HEK293 (cell line): ENCODE measurements at regions not wholly inside any gene's neighbourhood (a gene's known extent, or its start where the extent isn't known, plus 50 kb on each side); places are given as distances from the start of the nearest gene placed in this dataset.

Experiments
- CTCF ChIA-PET: fragments of 350-600 bp; formaldehyde crosslinking; extraction: SDS; loops from one replicate; lab custom pipeline; 2021; ENCODE audit warnings: antibody characterized with exemption; lab: Yijun Ruan, JAX
- POLR2A ChIA-PET: fragments of 300-600 bp; formaldehyde crosslinking; extraction: SDS; loops from one replicate; lab custom pipeline; 2020; ENCODE audit warnings: antibody characterized with exemption, inconsistent platforms; lab: Yijun Ruan, JAX
- H3K27ac ChIP-seq: fragments of 200-500 bp; sonication (Bioruptor generic); 2 replicates; pipeline ENCODE4 v1.5.1; 2014; ENCODE audit warnings: low read depth, low read length, control low read depth, inconsistent platforms; ENCODE audit errors: extremely low read depth
- H3K36me3 ChIP-seq, 2 experiments: fragments of 200-500 bp in 1 of 2; sonication (Bioruptor generic) in 1 of 2; 1 replicate in 1 of 2; 2 replicates in 1 of 2; pipeline ENCODE4 v1.5.1; 2014 to 2017; ENCODE audit warnings: inconsistent platforms in 2 of 2, low read length in 2 of 2; ENCODE audit not compliant: control insufficient read depth in 2 of 2, insufficient read depth in 1 of 2
- H3K4me1 ChIP-seq: fragments of 200-500 bp; sonication (Bioruptor generic); 2 replicates; pipeline ENCODE4 v1.5.1; 2014; ENCODE audit warnings: mild to moderate bottlenecking, low read length, inconsistent platforms; ENCODE audit not compliant: control insufficient read depth, insufficient read depth
- H3K4me3 ChIP-seq: 2 replicates; pipeline ENCODE4 v1.5.1; 2011; ENCODE audit warnings: low read depth, mild to moderate bottlenecking, control low read depth, low read length, moderate library complexity
- H3K9me3 ChIP-seq: fragments of 200-500 bp; sonication (Bioruptor generic); 2 replicates; pipeline ENCODE4 v1.5.1; 2014; ENCODE audit warnings: low read depth, low read length, inconsistent platforms; ENCODE audit not compliant: control insufficient read depth, insufficient read depth
- INSM2 ChIP-seq: fragments of 450-650 bp; formaldehyde crosslinking; IDR thresholded peaks from 2 replicates; pipeline ENCODE4 v1.5.1; 2016; ENCODE audit warnings: missing biosample characterization, missing genetic modification characterization
- KLF9 ChIP-seq: fragments of 450-650 bp; formaldehyde crosslinking; IDR thresholded peaks from 2 replicates; pipeline ENCODE4 v1.5.1; 2016; ENCODE audit warnings: missing biosample characterization, missing genetic modification characterization, low read depth
- ZBTB7A ChIP-seq: fragments of 450-650 bp; formaldehyde crosslinking; IDR thresholded peaks from 2 replicates; pipeline ENCODE4 v1.5.1; 2016; ENCODE audit warnings: low read depth, missing biosample characterization, missing genetic modification characterization
- ZFP41 ChIP-seq: fragments of 450-650 bp; formaldehyde crosslinking; IDR thresholded peaks from 2 replicates; pipeline ENCODE4 v1.5.1; 2016; ENCODE audit warnings: missing biosample characterization, missing genetic modification characterization, borderline replicate concordance
- ZNF174 ChIP-seq: fragments of 450-650 bp; formaldehyde crosslinking; IDR thresholded peaks from 2 replicates; pipeline ENCODE4 v1.5.0; 2017; ENCODE audit warnings: missing biosample characterization, mild to moderate bottlenecking, missing genetic modification characterization
- ZNF18 ChIP-seq: fragments of 450-650 bp; formaldehyde crosslinking; IDR thresholded peaks from 2 replicates; pipeline ENCODE4 v1.5.1; 2016; ENCODE audit warnings: missing biosample characterization, missing genetic modification characterization
- ZNF184 ChIP-seq: fragments of 450-650 bp; IDR thresholded peaks from 2 replicates; pipeline ENCODE4 v1.5.1; 2018; ENCODE audit warnings: missing biosample characterization, mild to moderate bottlenecking, missing genetic modification characterization
- ZNF202 ChIP-seq: fragments of 450-650 bp; formaldehyde crosslinking; IDR thresholded peaks from 2 replicates; pipeline ENCODE4 v1.5.1; 2016; ENCODE audit warnings: missing biosample characterization, missing genetic modification characterization, borderline replicate concordance
- ZNF23 ChIP-seq: fragments of 450-650 bp; formaldehyde crosslinking; IDR thresholded peaks from 2 replicates; pipeline ENCODE4 v1.5.1; 2016; ENCODE audit warnings: missing biosample characterization, missing genetic modification characterization, borderline replicate concordance
- ZNF280D ChIP-seq: fragments of 450-650 bp; formaldehyde crosslinking; IDR thresholded peaks from 2 replicates; pipeline ENCODE4 v1.5.1; 2016; ENCODE audit warnings: missing biosample characterization, missing genetic modification characterization
- ZNF292 ChIP-seq: fragments of 450-650 bp; formaldehyde crosslinking; IDR thresholded peaks from 2 replicates; pipeline ENCODE4 v1.5.1; 2016; ENCODE audit warnings: low read depth, missing biosample characterization, missing genetic modification characterization, borderline replicate concordance
- ZNF391 ChIP-seq: fragments of 450-650 bp; formaldehyde crosslinking; IDR thresholded peaks from 2 replicates; pipeline ENCODE4 v1.5.1; 2016; ENCODE audit warnings: low read depth, missing biosample characterization, missing genetic modification characterization, borderline replicate concordance
- ZNF560 ChIP-seq: fragments of 450-650 bp; formaldehyde crosslinking; IDR thresholded peaks from 2 replicates; pipeline ENCODE4 v1.5.1; 2017; ENCODE audit warnings: missing biosample characterization, missing genetic modification characterization, borderline replicate concordance
- ZNF610 ChIP-seq: fragments of 450-650 bp; formaldehyde crosslinking; IDR thresholded peaks from 2 replicates; pipeline ENCODE4 v1.5.1; 2016; ENCODE audit warnings: missing biosample characterization, missing genetic modification characterization, borderline replicate concordance
- ZNF768 ChIP-seq: fragments of 450-650 bp; formaldehyde crosslinking; IDR thresholded peaks from 2 replicates; pipeline ENCODE4 v1.5.1; 2018; ENCODE audit warnings: missing biosample characterization, mild to moderate bottlenecking, missing genetic modification characterization
- ZNF776 ChIP-seq: fragments of 450-650 bp; formaldehyde crosslinking; IDR thresholded peaks from 2 replicates; pipeline ENCODE4 v1.5.0; 2017; ENCODE audit warnings: missing biosample characterization, missing genetic modification characterization, borderline replicate concordance
- ZSCAN16 ChIP-seq: fragments of 450-650 bp; formaldehyde crosslinking; IDR thresholded peaks from 2 replicates; pipeline ENCODE4 v1.5.1; 2016; ENCODE audit warnings: missing biosample characterization, missing genetic modification characterization
- TF ChIP-seq, protein P1 (sequence below): fragments of 450-650 bp; formaldehyde crosslinking; IDR thresholded peaks from 2 replicates; pipeline ENCODE4 v1.5.1; 2016; ENCODE audit warnings: missing biosample characterization, missing genetic modification characterization
- TF ChIP-seq, protein P2 (sequence below): fragments of 450-650 bp; formaldehyde crosslinking; IDR thresholded peaks from 2 replicates; pipeline ENCODE4 v1.5.0; 2017; ENCODE audit warnings: missing biosample characterization, missing genetic modification characterization, borderline replicate concordance

GRCh38 chr5:128798871-128799270 is 166.4 kb upstream of the SLC27A6 start:
- CTCF ChIA-PET: no interaction called here
- Histone ChIP-seq H3K4me3 (no peak overlapping the region), H3K9me3 (no peaks in the 10 kb centered on the region)
- TF ChIP-seq ZSCAN16 (no peak), ZNF391 (no peak), ZNF202 (no peak), ZNF280D (no peak), INSM2 (tag by site-specific recombination) (no peak), ZNF768 (no peak), ZNF174 (tag by site-specific recombination) (no peak), ZNF560 (no peak), ZNF184 (tag by site-specific recombination) (no peak), ZNF292 (tag by site-specific recombination) (no peak)
- TF ChIP-seq, protein P1, sequence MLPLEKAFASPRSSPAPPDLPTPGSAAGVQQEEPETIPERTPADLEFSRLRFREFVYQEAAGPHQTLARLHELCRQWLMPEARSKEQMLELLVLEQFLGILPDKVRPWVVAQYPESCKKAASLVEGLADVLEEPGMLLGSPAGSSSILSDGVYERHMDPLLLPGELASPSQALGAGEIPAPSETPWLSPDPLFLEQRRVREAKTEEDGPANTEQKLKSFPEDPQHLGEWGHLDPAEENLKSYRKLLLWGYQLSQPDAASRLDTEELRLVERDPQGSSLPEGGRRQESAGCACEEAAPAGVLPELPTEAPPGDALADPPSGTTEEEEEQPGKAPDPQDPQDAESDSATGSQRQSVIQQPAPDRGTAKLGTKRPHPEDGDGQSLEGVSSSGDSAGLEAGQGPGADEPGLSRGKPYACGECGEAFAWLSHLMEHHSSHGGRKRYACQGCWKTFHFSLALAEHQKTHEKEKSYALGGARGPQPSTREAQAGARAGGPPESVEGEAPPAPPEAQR (tag by site-specific recombination): no peak
- TF ChIP-seq, protein P2, sequence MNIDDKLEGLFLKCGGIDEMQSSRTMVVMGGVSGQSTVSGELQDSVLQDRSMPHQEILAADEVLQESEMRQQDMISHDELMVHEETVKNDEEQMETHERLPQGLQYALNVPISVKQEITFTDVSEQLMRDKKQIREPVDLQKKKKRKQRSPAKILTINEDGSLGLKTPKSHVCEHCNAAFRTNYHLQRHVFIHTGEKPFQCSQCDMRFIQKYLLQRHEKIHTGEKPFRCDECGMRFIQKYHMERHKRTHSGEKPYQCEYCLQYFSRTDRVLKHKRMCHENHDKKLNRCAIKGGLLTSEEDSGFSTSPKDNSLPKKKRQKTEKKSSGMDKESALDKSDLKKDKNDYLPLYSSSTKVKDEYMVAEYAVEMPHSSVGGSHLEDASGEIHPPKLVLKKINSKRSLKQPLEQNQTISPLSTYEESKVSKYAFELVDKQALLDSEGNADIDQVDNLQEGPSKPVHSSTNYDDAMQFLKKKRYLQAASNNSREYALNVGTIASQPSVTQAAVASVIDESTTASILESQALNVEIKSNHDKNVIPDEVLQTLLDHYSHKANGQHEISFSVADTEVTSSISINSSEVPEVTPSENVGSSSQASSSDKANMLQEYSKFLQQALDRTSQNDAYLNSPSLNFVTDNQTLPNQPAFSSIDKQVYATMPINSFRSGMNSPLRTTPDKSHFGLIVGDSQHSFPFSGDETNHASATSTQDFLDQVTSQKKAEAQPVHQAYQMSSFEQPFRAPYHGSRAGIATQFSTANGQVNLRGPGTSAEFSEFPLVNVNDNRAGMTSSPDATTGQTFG (tag by site-specific recombination): no peak
- TF ChIP-seq, all 188 proteins: peak for 0
- H3K27ac ChIP-seq: no peak overlapping the region
- no peaks in the 10 kb centered on the region for H3K36me3 ChIP-seq
- H3K4me1 ChIP-seq: no peaks in the 10 kb centered on the region
- POLR2A ChIA-PET: no interaction called here

- Histone ChIP-seq H3K4me3 (no peak overlapping the region), H3K9me3 (no peaks in the 10 kb centered on the region), H3K4me1 (no peaks in the 10 kb centered on the region), H3K36me3 (no peaks in the 10 kb centered on the region), H3K27ac (no peak overlapping the region)
- ChIA-PET CTCF (no interaction called here), POLR2A (no interaction called here)
- TF ChIP-seq ZFP41 (tag by site-specific recombination): no peak
- TF ChIP-seq ZNF610 (tag by site-specific recombination): no peak
- no peak for TF ChIP-seq INSM2 (tag by site-specific recombination)
- TF ChIP-seq ZBTB7A (tag by site-specific recombination): no peak
- no peak for TF ChIP-seq ZNF23 (tag by site-specific recombination)
- no peak for TF ChIP-seq ZNF776 (tag by site-specific recombination)
- no peak for TF ChIP-seq KLF9 (tag by site-specific recombination)
- no peak for TF ChIP-seq ZNF560
- no peak for TF ChIP-seq ZNF18 (tag by site-specific recombination)
Measured at GRCh38 chr5:128799945-128800344, 165.3 kb upstream of the SLC27A6 start.
